Osteocyte (in vitro differentiated cells): ENCODE measurements at regions not wholly inside any gene's neighbourhood (a gene's known extent, or its start where the extent isn't known, plus 50 kb on each side); places are given as distances from the start of the nearest gene placed in this dataset.
A peak's percentile ranks its signal among the peaks of the same experiment; 100 is the strongest.

ENCODE experiments used
- DNase-seq: peaks from one replicate; pipeline ENCODE4 v3.0.0; 2021; ENCODE audit warnings: mixed read lengths; ENCODE audit not compliant: unreplicated experiment; ENCODE audit errors: extremely low spot score
- H3K27ac Mint-ChIP-seq: one replicate; pipeline ENCODE4 v1.8.0; 2021; ENCODE audit warnings: mild to moderate bottlenecking, mixed read lengths; ENCODE audit not compliant: unreplicated experiment
- H3K27me3 Mint-ChIP-seq: one replicate; pipeline ENCODE4 v1.8.0; 2021; ENCODE audit warnings: mixed read lengths; ENCODE audit not compliant: unreplicated experiment
- H3K36me3 Mint-ChIP-seq: one replicate; pipeline ENCODE4 v1.8.0; 2021; ENCODE audit warnings: mixed read lengths; ENCODE audit not compliant: unreplicated experiment
- H3K4me1 Mint-ChIP-seq: one replicate; pipeline ENCODE4 v1.8.0; 2021; ENCODE audit warnings: mixed read lengths; ENCODE audit not compliant: unreplicated experiment
- H3K4me3 Mint-ChIP-seq: one replicate; pipeline ENCODE4 v1.8.0; 2021; ENCODE audit warnings: mild to moderate bottlenecking, moderate library complexity, mixed read lengths; ENCODE audit not compliant: unreplicated experiment
- H3K9me3 Mint-ChIP-seq: one replicate; pipeline ENCODE4 v1.8.0; 2021; ENCODE audit warnings: mixed read lengths; ENCODE audit not compliant: unreplicated experiment
- TF ChIP-seq, protein P1 (sequence below): fragments of 200-600 bp; sonication (generic); IDR thresholded peaks from 2 replicates; pipeline ENCODE4 v1.5.0; 2021; ENCODE audit warnings: antibody characterized with exemption, mild to moderate bottlenecking, moderate library complexity

DNA sequence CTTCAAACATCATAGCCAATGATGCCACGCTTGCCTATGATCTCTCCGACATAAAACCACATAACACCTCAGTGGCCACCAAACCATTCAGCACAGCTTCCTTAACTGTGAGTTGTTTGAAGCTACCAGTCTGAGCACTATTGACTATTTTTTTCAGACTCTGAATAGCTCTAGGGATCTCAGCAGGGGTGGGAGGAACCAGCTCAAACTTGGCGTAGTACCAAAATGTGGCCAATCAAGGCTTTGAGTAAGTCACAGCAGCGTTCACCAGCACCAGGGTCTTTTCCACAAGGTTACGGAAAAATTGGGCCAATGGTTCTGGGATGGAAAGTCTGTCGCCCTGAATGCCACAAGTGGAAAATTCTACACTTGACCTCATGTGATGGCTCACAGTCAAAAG lies 70.6 kb downstream of the SMPDL3A start:
- no peak for DNase-seq
- TF ChIP-seq, protein P1, sequence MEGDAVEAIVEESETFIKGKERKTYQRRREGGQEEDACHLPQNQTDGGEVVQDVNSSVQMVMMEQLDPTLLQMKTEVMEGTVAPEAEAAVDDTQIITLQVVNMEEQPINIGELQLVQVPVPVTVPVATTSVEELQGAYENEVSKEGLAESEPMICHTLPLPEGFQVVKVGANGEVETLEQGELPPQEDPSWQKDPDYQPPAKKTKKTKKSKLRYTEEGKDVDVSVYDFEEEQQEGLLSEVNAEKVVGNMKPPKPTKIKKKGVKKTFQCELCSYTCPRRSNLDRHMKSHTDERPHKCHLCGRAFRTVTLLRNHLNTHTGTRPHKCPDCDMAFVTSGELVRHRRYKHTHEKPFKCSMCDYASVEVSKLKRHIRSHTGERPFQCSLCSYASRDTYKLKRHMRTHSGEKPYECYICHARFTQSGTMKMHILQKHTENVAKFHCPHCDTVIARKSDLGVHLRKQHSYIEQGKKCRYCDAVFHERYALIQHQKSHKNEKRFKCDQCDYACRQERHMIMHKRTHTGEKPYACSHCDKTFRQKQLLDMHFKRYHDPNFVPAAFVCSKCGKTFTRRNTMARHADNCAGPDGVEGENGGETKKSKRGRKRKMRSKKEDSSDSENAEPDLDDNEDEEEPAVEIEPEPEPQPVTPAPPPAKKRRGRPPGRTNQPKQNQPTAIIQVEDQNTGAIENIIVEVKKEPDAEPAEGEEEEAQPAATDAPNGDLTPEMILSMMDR = no peak
- Mint-ChIP-seq H3K9me3 (no peaks in the 10 kb centered on the region), H3K4me3 (no peak overlapping the region), H3K27ac (no peak overlapping the region), H3K36me3 (no peaks in the 10 kb centered on the region), H3K27me3 (peaks cover 47% of the 10 kb centered on the region), H3K4me1 (no peaks in the 10 kb centered on the region)

GRCh38 chr6:122861594-122861993 lies 72.5 kb downstream of the SMPDL3A start:
- Mint-ChIP-seq H3K36me3 (no peaks in the 10 kb centered on the region), H3K4me3 (no peak overlapping the region), H3K9me3 (no peaks in the 10 kb centered on the region), H3K27ac (no peak overlapping the region), H3K27me3 (peaks cover 42% of the 10 kb centered on the region), H3K4me1 (no peaks in the 10 kb centered on the region)
- DNase-seq = no peak
- TF ChIP-seq, protein P1 = no peak

DNA sequence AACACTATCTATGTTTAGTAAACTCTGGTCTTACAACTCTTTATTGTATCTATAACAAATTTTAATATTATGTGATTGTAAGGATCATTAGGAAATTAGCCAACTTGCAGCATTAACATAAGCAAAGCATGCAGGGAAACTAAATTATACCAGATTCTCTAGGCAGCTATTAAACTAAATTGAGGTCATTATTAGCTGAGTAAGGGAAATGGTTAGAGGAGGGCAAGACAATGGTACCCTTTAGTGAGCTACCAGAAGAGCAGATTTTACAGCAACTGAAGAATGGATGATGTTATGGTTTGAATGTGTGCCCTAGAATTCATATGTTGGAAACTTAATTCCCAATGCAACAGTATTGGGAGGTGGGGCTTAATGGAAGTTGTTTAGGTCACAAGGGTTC lies 79.1 kb downstream of the SMPDL3A start:
- Mint-ChIP-seq H3K4me3 (no peak overlapping the region), H3K36me3 (no peaks in the 10 kb centered on the region), H3K27me3 (peaks cover 24% of the 10 kb centered on the region), H3K4me1 (no peaks in the 10 kb centered on the region), H3K9me3 (no peaks in the 10 kb centered on the region), H3K27ac (no peak overlapping the region)
- DNase-seq = no peak
- TF ChIP-seq, protein P1 = no peak

DNA sequence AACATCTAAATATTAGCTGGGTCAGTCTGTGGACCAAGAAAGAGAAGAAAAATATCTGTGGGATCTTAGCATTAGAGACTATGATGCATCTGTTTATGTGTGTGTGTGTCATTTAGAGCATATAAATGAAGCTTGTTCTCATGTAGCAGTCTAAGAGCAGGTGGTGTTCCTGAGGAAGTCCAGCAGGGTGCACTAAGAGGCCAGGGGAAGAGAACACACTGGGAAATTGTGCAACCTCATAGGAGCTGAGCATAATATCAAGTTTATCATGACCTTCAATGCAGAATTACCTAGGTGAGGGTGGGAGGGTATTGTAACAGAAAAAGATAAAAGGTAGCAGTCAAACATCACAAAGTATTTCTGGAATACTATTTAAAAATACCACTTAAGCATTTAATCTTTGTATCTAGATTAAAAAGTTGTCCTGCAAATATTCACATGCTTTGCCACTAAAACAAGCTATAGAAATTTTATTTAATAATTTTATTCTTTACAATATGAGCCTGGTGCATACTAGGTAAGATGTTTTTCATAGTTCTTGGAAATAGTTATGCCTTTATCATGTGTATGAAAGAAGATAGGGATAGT lies 80.5 kb downstream of the SMPDL3A start:
- Mint-ChIP-seq H3K27ac (no peak overlapping the region), H3K4me3 (no peak overlapping the region)

DNA sequence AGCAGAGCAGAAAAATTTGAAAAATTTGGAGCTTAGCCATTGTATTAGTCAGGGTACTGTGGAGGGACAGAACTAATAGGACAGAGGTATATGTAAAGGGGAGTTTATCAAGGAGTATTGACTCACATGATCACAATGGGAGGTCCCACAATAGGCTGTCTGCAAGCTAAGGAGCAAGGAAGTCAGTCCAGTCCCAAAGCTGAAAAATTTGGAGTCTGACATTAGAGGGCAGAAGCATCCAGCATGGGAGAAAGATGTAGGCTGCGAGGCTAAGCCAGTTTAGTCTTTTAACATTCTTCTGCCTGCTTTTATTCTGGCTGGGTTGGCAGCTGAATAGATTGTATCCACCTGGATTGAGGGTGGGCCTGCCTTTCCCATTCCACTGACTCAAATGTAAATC lies 82.0 kb downstream of the SMPDL3A start:
- Mint-ChIP-seq H3K36me3 (no peaks in the 10 kb centered on the region), H3K4me3 (no peak overlapping the region), H3K9me3 (no peaks in the 10 kb centered on the region), H3K4me1 (no peaks in the 10 kb centered on the region), H3K27me3 (peaks cover 30% of the 10 kb centered on the region), H3K27ac (no peak overlapping the region)
- TF ChIP-seq, protein P1 = no peak
- DNase-seq = no peak

More for the DNA sequence above, 80.5 kb downstream of the SMPDL3A start:
- Mint-ChIP-seq H3K36me3 (no peaks in the 10 kb centered on the region), H3K4me1 (no peaks in the 10 kb centered on the region), H3K27me3 (peaks cover 28% of the 10 kb centered on the region), H3K9me3 (no peaks in the 10 kb centered on the region)
- DNase-seq = no peak
- TF ChIP-seq, protein P1 = peak; percentile 61
